DOHH2 (cell line): ENCODE measurements at regions not wholly inside any gene's neighbourhood (a gene's known extent, or its start where the extent isn't known, plus 50 kb on each side); places are given as distances from the start of the nearest gene placed in this dataset.

ENCODE experiments used
- H3F3A ChIP-seq: fragments of 200-600 bp; sonication (generic), shearing (Covaris generic); 2 replicates; pipeline ENCODE4 v1.6.0; 2016; ENCODE audit warnings: antibody characterized with exemption, mild to moderate bottlenecking; ENCODE audit not compliant: control insufficient read depth, insufficient read depth
- H3K27ac ChIP-seq: fragments of 200-600 bp; sonication (generic); 2 replicates; pipeline ENCODE4 v1.5.1; 2014; ENCODE audit warnings: low read depth, mild to moderate bottlenecking, low read length, moderate library complexity
- H3K27me3 ChIP-seq: fragments of 200-600 bp; sonication (generic); 2 replicates; pipeline ENCODE4 v1.6.1; 2014; ENCODE audit warnings: mild to moderate bottlenecking, low read length, mixed read lengths; ENCODE audit not compliant: control insufficient read depth
- H3K36me3 ChIP-seq: fragments of 200-600 bp; sonication (generic); 2 replicates; pipeline ENCODE4 v1.6.1; 2014; ENCODE audit warnings: mild to moderate bottlenecking, low read length, moderate library complexity, mixed read lengths; ENCODE audit not compliant: control insufficient read depth
- H3K4me1 ChIP-seq: fragments of 200-600 bp; sonication (generic); 2 replicates; pipeline ENCODE4 v1.6.1; 2014; ENCODE audit warnings: mild to moderate bottlenecking, low read length, mixed read lengths; ENCODE audit not compliant: control insufficient read depth
- H3K4me2 ChIP-seq: fragments of 200-600 bp; sonication (generic); 2 replicates; pipeline ENCODE4 v1.6.0; 2014; ENCODE audit warnings: mild to moderate bottlenecking, low read length, moderate library complexity
- H3K4me3 ChIP-seq: fragments of 200-600 bp; sonication (generic); 2 replicates; pipeline ENCODE4 v1.5.1; 2014; ENCODE audit warnings: mild to moderate bottlenecking, low read length, mixed read lengths
- H3K79me2 ChIP-seq: fragments of 200-600 bp; sonication (generic); 2 replicates; pipeline ENCODE4 v1.6.1; 2014; ENCODE audit warnings: mild to moderate bottlenecking, low read length, mixed read lengths; ENCODE audit not compliant: control insufficient read depth
- H3K9me2 ChIP-seq: fragments of 200-600 bp; sonication (generic); replicated peaks from 2 replicates; pipeline ENCODE4 v1.6.1; 2014; ENCODE audit warnings: mild to moderate bottlenecking, low read length, mixed read lengths; ENCODE audit not compliant: control insufficient read depth
- H3K9me3 ChIP-seq: fragments of 200-600 bp; sonication (generic); 2 replicates; pipeline ENCODE4 v1.6.1; 2014; ENCODE audit warnings: antibody characterized with exemption, low read length, mixed read lengths; ENCODE audit not compliant: control insufficient read depth, insufficient read depth
- H4K20me1 ChIP-seq: fragments of 200-600 bp; sonication (generic); 2 replicates; pipeline ENCODE4 v1.6.0; 2014; ENCODE audit warnings: low read depth, mild to moderate bottlenecking, antibody characterized with exemption, low read length, moderate library complexity; ENCODE audit not compliant: control insufficient read depth, insufficient read depth
- EZH2phosphoT487 ChIP-seq: fragments of 200-600 bp; sonication (generic); IDR thresholded peaks from 2 replicates; pipeline ENCODE4 v1.6.1; 2017; ENCODE audit warnings: borderline replicate concordance, mild to moderate bottlenecking, antibody characterized with exemption, low read length, moderate library complexity, mixed read lengths
- TF ChIP-seq, protein P1 (sequence below): fragments of 200-600 bp; sonication (generic); IDR thresholded peaks from one replicate; pipeline ENCODE4 v1.5.1; 2014; ENCODE audit warnings: antibody characterized with exemption, mild to moderate bottlenecking, low read depth, low read length; ENCODE audit not compliant: poor library complexity, severe bottlenecking

DNA sequence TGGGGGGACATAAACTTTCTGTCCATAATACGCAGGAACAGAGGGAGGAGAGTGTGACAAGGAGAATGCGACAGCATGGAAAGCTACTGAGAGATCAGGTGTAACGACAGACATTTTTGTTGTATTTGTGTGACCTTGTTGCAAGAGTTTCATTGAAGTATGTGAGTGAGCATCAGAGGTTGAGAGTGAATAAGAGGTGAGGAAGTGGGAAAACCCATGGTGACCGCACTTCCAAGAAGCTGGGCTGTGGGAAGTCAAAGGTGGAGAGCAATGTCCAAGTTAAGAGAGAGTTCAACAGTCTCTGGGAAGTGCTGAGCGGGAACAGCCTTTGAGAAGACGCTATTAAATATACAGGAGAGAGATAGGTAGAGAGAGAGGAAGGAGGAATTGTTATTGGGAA is 76.4 kb upstream of the PGRMC2 start:
- Histone ChIP-seq H4K20me1 (no peaks in the 10 kb centered on the region), H3K79me2 (no peaks in the 10 kb centered on the region), H3K9me3 (0 out of 2 replicates have a peak, but pooled peaks cover 1% of the 10 kb centered on the region), H3K4me3 (no peak overlapping the region), H3K9me2 (no peaks in the 10 kb centered on the region), H3K36me3 (no peaks in the 10 kb centered on the region), H3K4me1 (no peaks in the 10 kb centered on the region), H3F3A (no peaks in the 10 kb centered on the region), H3K27ac (no peak overlapping the region), H3K27me3 (no peaks in the 10 kb centered on the region), H3K4me2 (no peak overlapping the region)
- TF ChIP-seq, protein P1, sequence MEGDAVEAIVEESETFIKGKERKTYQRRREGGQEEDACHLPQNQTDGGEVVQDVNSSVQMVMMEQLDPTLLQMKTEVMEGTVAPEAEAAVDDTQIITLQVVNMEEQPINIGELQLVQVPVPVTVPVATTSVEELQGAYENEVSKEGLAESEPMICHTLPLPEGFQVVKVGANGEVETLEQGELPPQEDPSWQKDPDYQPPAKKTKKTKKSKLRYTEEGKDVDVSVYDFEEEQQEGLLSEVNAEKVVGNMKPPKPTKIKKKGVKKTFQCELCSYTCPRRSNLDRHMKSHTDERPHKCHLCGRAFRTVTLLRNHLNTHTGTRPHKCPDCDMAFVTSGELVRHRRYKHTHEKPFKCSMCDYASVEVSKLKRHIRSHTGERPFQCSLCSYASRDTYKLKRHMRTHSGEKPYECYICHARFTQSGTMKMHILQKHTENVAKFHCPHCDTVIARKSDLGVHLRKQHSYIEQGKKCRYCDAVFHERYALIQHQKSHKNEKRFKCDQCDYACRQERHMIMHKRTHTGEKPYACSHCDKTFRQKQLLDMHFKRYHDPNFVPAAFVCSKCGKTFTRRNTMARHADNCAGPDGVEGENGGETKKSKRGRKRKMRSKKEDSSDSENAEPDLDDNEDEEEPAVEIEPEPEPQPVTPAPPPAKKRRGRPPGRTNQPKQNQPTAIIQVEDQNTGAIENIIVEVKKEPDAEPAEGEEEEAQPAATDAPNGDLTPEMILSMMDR: no peak
- no peak for TF ChIP-seq EZH2phosphoT487

DNA sequence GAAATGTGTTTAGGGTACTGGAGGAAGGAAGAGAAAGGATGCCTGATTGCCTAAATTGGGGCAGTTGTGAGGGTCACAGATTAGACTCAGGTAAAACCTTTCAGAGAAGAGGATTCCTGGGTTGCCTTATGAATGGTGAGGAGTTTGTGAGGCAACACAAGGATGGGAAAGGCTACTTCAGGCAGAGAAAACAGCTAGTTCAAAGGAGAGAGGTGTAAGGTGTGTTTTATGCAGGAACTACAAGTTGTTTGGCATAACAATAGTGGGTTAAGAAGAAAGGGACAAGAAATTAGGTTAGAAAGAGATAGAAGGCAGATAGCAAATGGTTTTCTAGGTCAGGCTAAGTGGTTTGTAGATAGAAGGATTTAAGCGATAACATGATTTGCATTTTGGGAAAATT is 75.1 kb upstream of the PGRMC2 start:
- Histone ChIP-seq H3K27ac (no peak overlapping the region), H3K4me3 (no peak overlapping the region), H3K79me2 (no peaks in the 10 kb centered on the region), H3K9me3 (no peaks in the 10 kb centered on the region), H4K20me1 (no peaks in the 10 kb centered on the region), H3F3A (no peaks in the 10 kb centered on the region), H3K27me3 (no peaks in the 10 kb centered on the region), H3K4me1 (no peaks in the 10 kb centered on the region), H3K4me2 (no peak overlapping the region), H3K36me3 (no peaks in the 10 kb centered on the region), H3K9me2 (no peaks in the 10 kb centered on the region)
- no peak for TF ChIP-seq EZH2phosphoT487
- TF ChIP-seq, protein P1: no peak

DNA sequence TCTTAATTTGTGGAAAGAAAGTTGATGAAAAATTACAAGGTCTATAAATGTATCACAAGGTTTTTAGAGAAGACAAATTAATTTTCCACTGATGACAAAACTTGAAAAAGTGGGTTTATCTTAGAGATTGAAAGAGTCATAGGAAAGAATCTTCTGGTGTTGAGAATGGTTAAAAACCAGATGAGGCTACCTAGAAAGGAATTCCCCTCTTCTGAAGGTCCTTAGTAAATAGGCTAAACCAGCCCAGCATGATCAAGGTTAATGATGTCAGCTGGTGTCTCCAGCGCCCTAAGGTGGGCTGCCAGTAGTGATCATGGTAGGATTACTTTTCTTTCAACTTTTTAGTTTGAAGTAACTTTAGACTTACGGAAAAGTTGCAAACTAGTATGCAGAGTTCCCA is 71.8 kb upstream of the PGRMC2 start:
- no peak overlapping the region for H3K4me2 ChIP-seq

More for the DNA sequence above, 71.8 kb upstream of the PGRMC2 start:
- H3K36me3 ChIP-seq: no peaks in the 10 kb centered on the region
- no peaks in the 10 kb centered on the region for H3K9me3 ChIP-seq
- no peaks in the 10 kb centered on the region for H3F3A ChIP-seq
- no peak overlapping the region for H3K4me3 ChIP-seq
- TF ChIP-seq, protein P1: no peak
- no peak for TF ChIP-seq EZH2phosphoT487
- no peaks in the 10 kb centered on the region for H3K27me3 ChIP-seq
- H3K9me2 ChIP-seq: no peaks in the 10 kb centered on the region
- no peaks in the 10 kb centered on the region for H4K20me1 ChIP-seq
- H3K4me1 ChIP-seq: no peaks in the 10 kb centered on the region
- H3K27ac ChIP-seq: no peak overlapping the region
- no peaks in the 10 kb centered on the region for H3K79me2 ChIP-seq
